GM19467 (cell line): ENCODE measurements at regions not wholly inside any gene's neighbourhood (a gene's known extent, or its start where the extent isn't known, plus 50 kb on each side); places are given as distances from the start of the nearest gene placed in this dataset.
"Not testable (repeated sequence)": the region's sequence is repeated elsewhere in the genome, so short reads cannot be mapped to it uniquely, and the experiment has no call there.

ENCODE experiments used
- ATAC-seq: cut with Tn5 transposase; IDR thresholded peaks from one replicate; pipeline ENCODE4 v1.9.1; 2021; ENCODE audit warnings: mild to moderate bottlenecking, moderate library complexity; ENCODE audit not compliant: unreplicated experiment

DNA sequence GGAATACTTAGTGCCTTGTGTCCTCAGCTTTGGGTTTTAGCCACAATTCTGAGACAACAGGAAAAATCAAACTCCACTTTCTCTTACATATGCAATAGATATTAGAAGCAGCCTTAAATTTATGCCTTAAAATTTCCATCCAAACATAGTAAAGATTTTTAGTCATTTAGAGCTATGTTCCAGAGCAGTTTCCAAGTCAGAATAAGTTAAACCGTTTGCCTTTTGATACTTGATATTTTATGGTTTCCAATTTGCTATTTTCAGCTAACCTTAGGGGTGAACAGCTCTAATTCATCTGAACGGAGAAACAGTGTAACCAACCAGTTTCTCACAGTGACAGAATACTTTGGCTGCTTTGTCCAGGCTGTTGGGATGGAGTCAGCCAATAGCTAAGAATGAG is 125.8 kb upstream of the RXFP1 start:
- no peak for ATAC-seq

DNA sequence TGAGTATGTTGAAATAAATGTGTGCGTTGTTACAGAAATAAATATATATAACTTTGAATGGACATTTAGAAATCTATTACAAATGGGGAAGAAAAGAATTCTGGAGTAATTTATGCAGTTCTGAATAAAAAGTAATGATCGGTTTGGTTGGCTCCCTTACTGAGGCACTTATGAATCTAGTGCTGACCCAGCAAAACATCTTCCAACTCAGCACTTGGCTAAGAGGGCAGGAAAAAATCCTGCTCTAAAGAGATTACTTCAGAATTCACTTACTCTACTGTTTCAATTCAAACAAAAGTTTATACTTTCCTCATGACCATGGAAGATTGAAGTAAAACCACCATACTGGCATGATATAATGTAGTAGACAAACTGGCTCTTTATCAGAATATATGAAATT is 123.9 kb upstream of the RXFP1 start:
- no peak for ATAC-seq

DNA sequence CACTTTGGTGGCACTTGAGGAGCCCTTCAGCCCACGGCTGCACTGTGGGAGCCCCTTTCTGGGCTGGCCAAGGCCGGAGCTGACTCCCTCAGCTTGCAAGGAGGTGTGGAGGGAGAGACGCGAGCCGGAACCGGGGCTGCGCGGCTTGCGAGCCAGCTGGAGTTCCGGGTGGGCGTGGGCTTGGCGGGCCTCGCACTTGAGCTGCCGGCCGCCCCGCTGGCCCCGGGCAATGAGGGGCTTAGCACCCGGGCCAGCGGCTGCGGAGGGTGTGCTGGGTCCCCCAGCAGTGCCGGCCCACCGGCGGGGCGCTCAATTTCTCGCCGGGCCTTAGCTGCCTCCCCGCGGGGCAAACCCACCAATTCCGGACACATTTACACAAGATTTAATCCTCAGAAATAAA is 113.7 kb upstream of the RXFP1 start:
- ATAC-seq: not testable (repeated sequence)

DNA sequence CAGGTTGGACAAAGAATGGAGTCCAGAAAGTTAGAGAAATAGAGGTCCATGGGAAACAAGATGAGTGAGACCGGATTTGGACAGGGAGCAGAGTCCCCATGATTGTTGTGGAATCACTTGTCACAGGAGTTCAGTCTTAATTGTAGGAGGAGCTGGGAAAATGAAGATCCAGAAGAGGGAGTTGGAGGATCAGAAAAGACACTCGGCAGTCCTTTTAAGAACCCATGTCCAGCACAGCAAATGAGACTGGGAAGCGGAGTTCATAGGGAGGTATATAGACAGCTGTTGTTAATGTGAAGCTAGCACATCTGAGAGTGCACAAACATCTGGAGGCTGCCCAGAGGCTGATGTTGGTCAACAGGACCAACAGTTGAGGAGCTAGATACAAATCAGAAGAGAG is 111.4 kb upstream of the RXFP1 start:
- no peak for ATAC-seq

DNA sequence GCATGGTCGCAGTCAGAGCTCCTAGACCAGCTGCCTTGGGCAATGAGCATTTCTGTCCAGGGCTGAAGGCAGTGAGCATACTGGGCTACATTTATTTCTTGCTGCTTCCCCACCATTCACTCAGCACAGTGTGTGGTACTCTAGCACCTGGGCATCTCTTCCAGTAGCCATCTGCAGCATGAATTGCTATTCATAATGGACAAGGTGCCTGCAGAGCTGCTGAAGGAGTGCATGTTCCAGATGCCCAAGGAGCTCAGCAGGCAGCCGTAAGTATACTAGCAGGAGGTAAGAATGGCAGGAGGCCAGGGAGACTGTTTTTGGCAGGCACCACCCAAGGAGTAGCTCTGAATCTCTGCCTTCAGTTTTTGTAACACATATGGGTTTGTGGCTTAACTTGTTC is 110.4 kb upstream of the RXFP1 start:
- no peak for ATAC-seq

DNA sequence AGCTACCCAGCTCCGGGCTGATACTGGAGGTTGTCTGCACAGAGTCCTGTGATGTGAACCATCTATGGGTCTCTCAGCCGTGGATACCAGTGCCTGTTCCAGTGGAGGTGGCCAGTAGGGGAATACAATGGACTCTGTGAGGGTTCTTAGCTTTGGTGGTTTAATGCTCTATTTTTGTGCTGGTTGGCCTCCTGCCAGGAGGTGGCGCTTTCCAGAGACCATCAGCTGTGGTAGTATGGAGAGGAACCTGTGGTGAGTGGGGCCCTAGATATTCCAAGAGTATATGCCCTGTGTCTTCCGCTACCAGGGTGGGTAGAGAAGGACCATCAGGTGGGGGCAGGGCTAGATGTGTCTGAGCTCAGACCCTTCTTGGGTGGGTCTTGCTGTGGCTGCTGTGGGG is 103.0 kb upstream of the RXFP1 start:
- not testable (repeated sequence) for ATAC-seq

DNA sequence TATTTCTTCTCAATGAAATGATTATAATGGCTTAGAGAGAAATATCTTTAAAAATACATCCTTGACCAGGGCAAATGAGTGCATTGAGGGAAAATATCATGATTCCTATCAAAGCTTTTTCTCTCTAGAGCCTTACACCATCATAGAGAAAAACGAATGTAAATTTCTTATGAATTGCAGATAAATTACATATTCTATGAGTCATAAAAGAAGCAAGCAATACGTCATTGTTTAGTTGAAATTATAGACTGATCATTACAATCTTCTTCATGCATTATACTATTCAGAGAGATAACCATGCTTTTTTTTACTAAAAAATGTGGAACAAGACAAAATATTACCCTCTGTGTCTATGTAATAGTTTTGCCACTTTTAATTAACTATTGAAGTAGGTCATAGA is 100.9 kb upstream of the RXFP1 start:
- ATAC-seq: no peak

DNA sequence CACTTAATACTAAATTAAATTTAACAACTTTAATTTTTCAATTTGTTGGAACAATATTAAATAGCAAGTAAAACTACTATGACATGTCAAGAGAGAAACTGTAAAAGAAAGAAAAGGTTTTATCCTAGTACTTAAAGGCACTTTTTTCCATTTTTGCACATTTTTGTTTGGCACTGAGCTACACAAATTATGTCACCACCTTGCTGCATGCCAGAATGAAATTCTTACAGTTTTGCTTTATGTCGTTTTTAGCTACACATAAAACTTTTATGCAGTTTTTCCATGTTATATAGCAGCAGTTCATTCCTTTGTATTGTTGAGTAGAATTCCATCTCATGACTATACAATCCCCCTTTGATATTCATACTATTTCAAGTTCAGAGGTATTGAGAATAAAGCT is 99.1 kb upstream of the RXFP1 start:
- no peak for ATAC-seq

DNA sequence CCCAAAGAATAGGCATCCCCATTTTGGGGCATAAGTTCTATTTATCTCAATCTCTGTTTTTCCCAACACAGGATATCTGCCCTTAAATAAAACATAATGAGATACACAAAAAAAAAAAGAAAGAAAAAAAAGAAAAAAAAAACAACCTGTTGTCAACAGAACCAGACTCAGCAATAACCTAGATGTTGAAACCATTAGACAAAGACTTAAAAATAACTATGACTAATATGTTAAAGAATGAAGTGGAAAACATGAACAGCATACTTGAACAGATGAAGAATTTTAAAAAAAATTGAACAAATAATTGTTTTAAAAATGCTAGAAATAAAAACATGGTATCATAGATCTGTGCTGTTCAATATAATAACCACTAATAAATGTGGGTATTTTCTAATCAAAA is 93.4 kb upstream of the RXFP1 start:
- ATAC-seq: no peak

DNA sequence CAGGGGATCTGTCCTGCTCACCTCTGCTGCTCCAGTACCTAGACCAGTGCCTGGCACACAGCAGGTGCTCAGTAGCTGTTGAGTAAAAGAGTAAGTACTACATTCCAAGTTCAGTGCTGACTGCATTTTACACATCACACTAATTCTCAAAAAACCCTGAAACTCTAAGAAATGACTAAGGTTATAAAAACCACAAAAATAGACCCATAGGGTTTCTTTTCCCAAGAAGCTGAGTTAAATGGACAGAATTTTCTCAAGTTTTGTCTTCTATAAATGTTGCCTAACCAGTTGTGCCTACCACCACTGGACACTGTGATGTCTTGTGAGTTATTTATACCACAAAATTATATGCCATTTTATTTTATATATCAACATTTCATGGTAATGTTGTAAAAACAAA is 78.9 kb upstream of the RXFP1 start:
- no peak for ATAC-seq

DNA sequence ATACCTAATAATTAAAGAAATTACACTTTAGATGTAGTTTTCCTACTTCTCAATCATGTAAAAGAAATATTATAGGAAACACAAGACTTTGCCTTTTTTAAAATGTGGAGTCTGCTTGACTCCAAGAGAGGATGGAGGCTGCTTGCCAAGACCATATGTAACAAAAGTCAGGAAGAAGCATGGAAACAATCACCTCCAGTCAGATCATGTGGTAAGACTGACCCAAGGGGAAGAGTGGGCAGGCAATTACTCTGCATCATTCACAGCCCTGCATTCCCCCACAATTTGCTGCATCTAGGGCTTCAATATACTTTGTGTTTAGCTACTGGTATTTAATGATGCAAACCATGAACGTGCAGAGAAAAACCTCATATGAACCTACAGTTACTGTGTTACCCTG is 78.0 kb upstream of the RXFP1 start:
- no peak for ATAC-seq

DNA sequence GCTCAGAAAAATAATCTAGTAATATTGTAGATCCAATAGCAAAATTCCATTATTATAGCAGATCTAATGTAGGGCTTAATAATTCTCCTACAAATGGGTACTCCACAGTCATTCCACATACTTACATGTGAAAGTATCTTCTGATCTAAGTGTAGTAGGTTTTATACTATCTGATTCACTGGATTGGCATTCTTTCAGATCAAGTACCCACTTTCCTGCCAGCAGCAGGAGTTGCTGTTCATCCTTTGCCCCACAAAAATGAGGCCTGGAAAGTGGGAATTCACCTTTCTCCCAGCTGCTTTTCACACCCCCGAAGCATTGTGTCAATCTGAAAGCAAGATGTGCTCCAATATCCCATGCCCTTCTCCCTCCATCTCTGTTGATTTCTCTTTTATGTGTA is 77.1 kb upstream of the RXFP1 start:
- ATAC-seq: no peak

DNA sequence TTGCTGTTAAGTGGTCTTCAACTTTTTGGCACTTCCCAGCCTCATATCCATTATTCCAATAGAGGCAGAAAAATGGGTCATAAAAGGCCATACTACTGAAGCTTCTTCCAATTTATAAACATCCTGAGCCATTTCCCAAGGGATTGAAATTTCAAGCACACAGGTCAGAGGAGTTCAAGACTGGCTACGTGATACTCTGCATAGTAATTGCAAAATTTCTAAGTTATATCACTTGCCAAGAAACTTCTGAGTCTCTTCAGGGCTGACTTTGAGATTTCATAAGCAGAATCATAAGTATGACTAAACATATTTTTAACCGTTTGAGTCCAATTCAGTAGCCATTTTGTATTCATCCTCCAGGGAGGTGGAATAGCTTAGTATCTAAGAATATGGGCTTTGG is 75.6 kb upstream of the RXFP1 start:
- ATAC-seq: no peak

DNA sequence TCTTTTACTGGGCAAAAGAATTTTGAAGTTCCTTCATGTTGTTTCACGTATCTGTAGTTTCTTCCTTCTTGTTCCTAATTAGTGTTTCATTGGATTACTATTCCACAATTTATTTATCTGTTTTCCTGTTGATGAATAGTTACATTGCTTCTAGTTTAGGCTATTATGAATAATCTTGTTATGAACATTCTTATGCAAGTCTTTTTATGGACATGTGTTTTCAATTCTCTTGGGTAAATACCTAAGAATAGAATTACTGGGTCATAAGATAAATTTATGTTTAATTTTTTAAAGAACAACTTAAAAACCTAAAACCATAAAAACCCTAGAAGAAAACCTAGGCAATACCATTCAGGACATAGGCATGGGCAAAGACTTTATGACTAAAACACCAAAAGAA is 70.9 kb upstream of the RXFP1 start:
- no peak for ATAC-seq

DNA sequence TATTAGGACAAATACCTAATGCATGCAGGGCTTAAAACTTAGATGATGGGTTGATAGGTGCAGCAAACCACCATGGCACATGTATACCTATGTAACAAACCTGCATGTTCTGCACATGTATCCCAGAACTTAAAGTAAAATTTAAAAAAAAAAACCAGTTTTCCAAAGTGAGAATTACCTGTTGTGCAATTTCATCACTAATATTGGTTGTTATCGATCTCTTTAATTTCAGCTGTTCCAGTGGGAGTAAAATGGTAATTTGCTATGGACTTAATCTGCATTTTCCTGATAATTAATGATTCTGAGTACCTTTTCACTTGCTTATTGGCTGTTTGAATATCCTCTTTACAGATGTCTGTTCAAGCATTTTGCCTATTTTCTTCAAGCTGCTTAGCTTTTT is 69.6 kb upstream of the RXFP1 start:
- not testable (repeated sequence) for ATAC-seq

DNA sequence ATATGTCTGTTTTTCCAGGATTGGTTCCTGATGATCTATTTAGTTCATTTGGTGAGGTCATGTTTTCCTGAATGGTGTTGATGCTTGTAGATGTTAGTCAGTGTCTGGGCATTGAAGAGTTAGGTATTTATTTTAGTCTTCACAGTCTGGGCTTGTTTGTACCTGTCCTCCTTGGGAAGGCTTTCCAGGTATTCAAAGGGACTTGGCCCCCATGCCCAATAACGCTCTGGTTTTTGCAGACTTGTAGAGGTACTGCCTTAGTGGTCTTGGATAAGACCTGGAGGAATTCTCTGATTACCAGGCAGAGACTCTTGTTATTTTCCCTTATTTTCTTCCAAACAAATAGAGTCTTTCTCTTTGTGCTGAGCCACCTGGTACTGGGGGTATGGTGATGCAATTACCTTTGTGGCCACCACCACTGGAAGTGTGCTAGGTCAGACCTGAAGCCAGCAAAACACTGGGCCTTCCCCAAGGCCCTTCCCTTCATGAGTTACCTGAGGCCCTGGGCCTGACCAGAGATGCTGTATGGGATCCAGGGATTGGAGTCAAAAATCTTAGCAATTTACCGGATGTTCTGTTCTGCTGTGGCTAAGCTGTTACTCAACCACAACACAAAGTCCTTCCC is 63.3 kb upstream of the RXFP1 start:
- no peak for ATAC-seq

DNA sequence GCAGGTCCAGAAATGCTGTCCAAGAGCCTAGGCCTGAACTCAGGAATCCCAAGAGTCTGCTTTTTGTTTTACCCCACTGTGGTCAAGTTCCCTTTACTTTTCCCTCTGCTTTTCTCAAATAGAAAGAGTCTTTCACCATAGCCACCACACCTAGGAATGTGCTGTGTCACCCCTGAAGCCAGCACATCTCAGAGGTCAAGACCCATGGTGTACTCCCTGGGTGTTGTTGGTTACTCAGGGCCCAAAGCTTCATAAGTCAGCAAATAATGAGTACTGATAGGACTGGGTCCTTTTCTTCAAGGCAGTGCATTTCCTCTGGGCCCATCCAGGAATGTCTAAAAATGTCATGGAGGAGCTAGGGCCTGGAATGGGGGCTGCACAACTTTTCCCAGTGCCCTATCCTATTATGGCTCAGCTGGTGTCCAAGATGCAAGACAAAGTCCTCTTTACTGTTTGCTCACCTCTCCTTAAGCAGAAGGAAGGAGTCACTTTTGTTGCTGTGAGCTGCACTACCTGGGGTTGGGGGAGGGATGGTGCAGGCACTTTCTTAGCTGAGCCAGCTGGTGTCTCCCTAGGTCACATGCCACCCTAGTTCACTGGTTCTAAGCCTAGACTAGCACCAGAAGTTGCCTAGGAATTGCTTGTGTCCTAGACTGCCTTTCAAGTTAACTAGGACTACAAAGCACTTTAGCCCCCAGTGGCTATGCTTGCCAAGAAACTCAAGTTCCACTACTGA is 62.4 kb upstream of the RXFP1 start:
- no peak for ATAC-seq

DNA sequence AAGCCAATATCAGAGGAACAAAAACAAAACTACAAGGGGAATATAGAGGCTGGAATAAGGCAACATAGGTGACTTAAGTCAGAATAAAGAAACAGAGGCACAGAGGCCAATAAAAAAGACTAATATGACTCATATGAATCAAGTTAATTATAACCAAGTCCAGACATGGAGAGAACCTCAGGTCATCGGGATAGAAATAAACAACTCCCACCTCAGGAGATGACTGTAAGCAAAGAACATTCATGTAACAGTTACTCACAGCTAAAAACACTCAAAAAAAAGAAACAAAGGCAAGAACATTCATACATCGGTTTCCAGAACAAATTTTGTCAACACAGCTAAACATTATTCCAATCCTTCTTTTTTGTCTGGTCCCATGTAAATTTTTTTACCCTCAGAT is 60.3 kb upstream of the RXFP1 start:
- ATAC-seq: no peak

DNA sequence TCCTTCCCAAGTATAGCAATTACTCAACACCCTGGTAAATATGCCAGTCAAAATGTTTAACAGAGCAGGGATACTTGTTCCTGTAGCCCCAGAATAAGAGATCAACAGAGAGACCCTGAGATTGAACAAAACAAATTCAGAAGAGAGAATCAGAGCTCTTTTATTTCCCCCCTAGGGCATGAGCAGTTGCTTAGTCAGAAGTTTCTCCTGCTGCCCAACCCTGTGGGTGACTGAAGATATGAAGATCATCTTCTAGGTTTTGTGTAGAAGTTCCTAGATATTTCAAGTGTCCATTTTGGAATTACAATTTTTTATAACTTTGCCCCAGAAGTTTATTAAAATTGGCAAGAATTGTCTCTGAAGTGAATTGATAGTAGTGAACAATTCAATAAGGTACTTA is 59.1 kb upstream of the RXFP1 start:
- ATAC-seq: no peak
